Panc1 (cell line): ENCODE measurements at regions not wholly inside any gene's neighbourhood (a gene's known extent, or its start where the extent isn't known, plus 50 kb on each side); places are given as distances from the start of the nearest gene placed in this dataset.

Experiments
- POLR2AphosphoS5 ChIP-seq: IDR thresholded peaks from 2 replicates; pipeline ENCODE4 v1.6.1; 2012; ENCODE audit warnings: mild to moderate bottlenecking, low read depth, low read length, moderate library complexity
- SIN3A ChIP-seq: IDR thresholded peaks from 2 replicates; pipeline ENCODE4 v1.6.1; 2012; ENCODE audit warnings: low read depth, mild to moderate bottlenecking, low read length, moderate library complexity, borderline replicate concordance; ENCODE audit not compliant: insufficient read depth
- TCF7L2 ChIP-seq: IDR thresholded peaks from 2 replicates; pipeline ENCODE4 v1.6.1; 2011; ENCODE audit warnings: mild to moderate bottlenecking, low read depth, low read length, inconsistent platforms
- TF ChIP-seq, protein P1 (sequence below): fragments of 450-650 bp; IDR thresholded peaks from 2 replicates; pipeline ENCODE4 v1.5.1; 2017; ENCODE audit warnings: mild to moderate bottlenecking
- TF ChIP-seq, protein P2 (sequence below), 2 experiments: IDR thresholded peaks; 2 replicates each; pipeline ENCODE4 v1.6.1; 2011 to 2012; ENCODE audit warnings: low read depth in 2 of 2, control low read depth in 1 of 2, low read length in 1 of 2, mild to moderate bottlenecking in 1 of 2, moderate library complexity in 1 of 2; ENCODE audit not compliant: insufficient read depth in 1 of 2

DNA sequence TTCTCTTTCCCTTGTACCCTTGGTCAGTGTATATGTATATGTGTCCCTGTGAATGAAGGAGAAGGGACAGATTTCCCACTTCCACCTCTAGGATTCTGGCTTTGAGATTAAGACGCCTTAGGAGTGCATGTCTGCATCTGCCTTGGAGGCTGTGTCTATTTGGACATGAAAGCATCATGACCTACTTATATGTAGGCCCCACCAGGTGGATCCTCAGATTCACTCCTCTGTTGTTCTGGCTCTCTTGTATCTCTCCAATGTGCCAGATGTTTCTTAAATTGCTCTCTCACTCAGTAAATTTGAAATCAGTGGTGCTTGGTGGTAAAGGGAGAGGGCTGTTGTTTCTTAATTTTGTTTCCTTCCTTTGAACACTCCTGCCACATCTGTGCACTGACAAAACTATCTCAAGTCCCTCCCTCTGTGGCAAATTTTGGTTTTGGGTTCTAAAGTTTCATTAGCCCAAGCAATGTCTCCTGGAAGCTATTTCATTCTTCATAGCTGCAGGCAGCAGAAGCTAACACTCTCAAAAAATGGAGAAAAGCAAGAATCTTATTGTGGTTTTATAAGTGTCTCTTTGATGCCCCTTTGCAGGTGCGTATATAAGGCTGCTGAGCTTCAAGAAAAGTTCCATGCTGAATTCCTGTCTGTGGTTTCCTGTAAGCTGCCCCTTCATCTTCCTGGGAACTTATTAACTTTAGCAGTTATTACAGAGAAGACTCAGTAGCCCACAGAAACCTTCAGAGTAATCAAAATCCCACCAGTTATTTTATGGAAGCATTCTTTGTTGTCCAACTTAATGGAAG lies 179.7 kb upstream of the SETBP1 start:
- TF ChIP-seq, protein P1, sequence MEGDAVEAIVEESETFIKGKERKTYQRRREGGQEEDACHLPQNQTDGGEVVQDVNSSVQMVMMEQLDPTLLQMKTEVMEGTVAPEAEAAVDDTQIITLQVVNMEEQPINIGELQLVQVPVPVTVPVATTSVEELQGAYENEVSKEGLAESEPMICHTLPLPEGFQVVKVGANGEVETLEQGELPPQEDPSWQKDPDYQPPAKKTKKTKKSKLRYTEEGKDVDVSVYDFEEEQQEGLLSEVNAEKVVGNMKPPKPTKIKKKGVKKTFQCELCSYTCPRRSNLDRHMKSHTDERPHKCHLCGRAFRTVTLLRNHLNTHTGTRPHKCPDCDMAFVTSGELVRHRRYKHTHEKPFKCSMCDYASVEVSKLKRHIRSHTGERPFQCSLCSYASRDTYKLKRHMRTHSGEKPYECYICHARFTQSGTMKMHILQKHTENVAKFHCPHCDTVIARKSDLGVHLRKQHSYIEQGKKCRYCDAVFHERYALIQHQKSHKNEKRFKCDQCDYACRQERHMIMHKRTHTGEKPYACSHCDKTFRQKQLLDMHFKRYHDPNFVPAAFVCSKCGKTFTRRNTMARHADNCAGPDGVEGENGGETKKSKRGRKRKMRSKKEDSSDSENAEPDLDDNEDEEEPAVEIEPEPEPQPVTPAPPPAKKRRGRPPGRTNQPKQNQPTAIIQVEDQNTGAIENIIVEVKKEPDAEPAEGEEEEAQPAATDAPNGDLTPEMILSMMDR, result no peak
- TF ChIP-seq POLR2AphosphoS5 (no peak), TCF7L2 (no peak), SIN3A (no peak)
- TF ChIP-seq, protein P2, sequence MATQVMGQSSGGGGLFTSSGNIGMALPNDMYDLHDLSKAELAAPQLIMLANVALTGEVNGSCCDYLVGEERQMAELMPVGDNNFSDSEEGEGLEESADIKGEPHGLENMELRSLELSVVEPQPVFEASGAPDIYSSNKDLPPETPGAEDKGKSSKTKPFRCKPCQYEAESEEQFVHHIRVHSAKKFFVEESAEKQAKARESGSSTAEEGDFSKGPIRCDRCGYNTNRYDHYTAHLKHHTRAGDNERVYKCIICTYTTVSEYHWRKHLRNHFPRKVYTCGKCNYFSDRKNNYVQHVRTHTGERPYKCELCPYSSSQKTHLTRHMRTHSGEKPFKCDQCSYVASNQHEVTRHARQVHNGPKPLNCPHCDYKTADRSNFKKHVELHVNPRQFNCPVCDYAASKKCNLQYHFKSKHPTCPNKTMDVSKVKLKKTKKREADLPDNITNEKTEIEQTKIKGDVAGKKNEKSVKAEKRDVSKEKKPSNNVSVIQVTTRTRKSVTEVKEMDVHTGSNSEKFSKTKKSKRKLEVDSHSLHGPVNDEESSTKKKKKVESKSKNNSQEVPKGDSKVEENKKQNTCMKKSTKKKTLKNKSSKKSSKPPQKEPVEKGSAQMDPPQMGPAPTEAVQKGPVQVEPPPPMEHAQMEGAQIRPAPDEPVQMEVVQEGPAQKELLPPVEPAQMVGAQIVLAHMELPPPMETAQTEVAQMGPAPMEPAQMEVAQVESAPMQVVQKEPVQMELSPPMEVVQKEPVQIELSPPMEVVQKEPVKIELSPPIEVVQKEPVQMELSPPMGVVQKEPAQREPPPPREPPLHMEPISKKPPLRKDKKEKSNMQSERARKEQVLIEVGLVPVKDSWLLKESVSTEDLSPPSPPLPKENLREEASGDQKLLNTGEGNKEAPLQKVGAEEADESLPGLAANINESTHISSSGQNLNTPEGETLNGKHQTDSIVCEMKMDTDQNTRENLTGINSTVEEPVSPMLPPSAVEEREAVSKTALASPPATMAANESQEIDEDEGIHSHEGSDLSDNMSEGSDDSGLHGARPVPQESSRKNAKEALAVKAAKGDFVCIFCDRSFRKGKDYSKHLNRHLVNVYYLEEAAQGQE (IDR thresholded peaks at IDR 0.05; ENCODE audit: insufficient read depth in 1 of 2, low read depth in 2 of 2, low read length in 1 of 2), result no peak
